GM19351 (cell line): ENCODE measurements at regions not wholly inside any gene's neighbourhood (a gene's known extent, or its start where the extent isn't known, plus 50 kb on each side); places are given as distances from the start of the nearest gene placed in this dataset.
"Not testable (repeated sequence)": the region's sequence is repeated elsewhere in the genome, so short reads cannot be mapped to it uniquely, and the experiment has no call there.

Experiments used
- ATAC-seq: cut with Tn5 transposase; IDR thresholded peaks from one replicate; pipeline ENCODE4 v1.9.1; 2021; ENCODE audit warnings: mild to moderate bottlenecking, moderate library complexity; ENCODE audit not compliant: unreplicated experiment

- ATAC-seq, result no peak
These were observed 154.0 kb downstream of the REEP3 start for GRCh38 chr10:63675171-63675570.

DNA sequence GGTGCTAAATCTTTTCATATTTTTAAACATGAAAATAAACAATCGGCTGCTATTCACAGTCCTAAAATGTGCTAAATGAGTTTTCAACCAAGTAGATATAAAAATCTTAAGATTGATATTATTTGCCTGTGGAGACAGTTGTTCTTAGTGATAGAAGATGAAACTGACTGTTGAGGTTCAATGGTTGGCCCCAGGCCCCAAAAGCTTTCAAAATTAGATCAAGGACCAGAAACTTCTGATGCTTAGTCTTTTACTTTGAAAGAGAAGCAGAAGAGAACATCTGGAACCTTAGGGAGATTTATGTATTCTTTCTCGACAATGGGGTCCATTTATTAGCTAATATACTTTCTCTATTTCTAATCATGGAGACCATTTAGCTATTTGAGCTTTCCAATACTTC is 155.8 kb downstream of the REEP3 start:
- ATAC-seq, result no peak

GRCh38 chr10:63680545-63680944 is 159.3 kb downstream of the REEP3 start:
- ATAC-seq, result not testable (repeated sequence)

DNA sequence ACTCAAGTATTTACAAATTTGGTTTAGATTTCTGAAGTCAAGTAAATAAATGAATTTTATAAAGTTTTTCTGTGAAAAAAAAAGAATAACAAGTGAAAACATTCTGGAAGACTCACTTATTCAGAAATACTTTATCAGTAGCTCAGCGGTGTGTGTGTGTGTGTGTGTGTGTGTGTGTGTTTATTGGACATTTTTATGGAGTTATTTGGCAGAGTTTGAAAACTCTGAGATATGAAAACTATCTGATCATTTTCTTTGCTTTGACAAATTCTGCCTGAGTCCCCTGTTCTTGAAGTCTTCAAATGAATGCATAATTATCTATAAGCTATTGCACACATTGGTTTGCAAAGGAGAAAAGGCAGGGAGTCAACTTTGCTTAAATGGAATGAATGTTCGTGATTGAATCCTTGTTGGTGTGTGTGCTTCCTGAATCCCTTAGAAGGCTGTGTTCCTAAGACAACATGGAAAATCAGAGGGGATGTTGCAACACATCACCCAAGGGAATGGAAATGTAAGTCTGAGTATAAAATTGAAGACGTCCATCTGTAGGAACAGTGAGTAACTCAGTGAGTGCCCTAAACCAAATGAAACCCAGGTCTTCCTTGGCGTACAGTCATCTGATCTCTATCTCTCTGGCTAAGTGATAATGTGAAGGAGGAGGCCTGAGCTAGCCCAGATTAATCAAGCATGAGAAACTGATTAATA is 160.9 kb downstream of the REEP3 start:
- ATAC-seq, result peak; percentile 64

GRCh38 chr10:63682698-63683052 is 161.5 kb downstream of the REEP3 start:
- ATAC-seq, result not testable (repeated sequence)

DNA sequence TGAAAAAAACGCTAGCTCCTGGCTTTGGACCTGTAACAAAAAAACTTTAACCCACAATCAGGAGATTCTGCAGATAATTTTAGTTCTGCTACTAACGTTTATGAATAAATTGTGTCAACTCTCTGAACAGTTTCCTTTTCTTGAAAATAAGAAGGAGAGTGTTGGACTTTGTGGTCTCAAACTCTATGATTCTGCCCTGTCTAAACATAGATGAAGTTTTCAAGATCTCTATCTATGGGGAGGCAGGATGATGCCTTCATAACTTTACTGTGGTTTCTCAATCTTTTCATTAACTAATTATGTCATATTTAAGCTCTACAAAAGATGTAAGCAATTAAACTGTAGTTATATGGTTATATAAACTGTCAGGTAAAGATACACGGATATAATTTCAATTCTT is 162.0 kb downstream of the REEP3 start:
- ATAC-seq, result no peak

GRCh38 chr10:63683686-63684085 is 162.5 kb downstream of the REEP3 start:
- no peak for ATAC-seq

- no peak for ATAC-seq
These were observed 163.2 kb downstream of the REEP3 start for GRCh38 chr10:63684257-63684936.

- ATAC-seq, result peak; percentile 79
These were observed 168.6 kb downstream of the REEP3 start for GRCh38 chr10:63689768-63690167.

GRCh38 chr10:63692220-63692896 is 171.2 kb downstream of the REEP3 start:
- peak; percentile 63 for ATAC-seq

- ATAC-seq, result not testable (repeated sequence)
These were observed 171.8 kb downstream of the REEP3 start for GRCh38 chr10:63693021-63693420.

- ATAC-seq, result no peak
These were observed 175.0 kb downstream of the REEP3 start for GRCh38 chr10:63696205-63696604.

- peak; percentile 81 for ATAC-seq
These were observed 177.0 kb downstream of the REEP3 start for GRCh38 chr10:63697956-63698786.

GRCh38 chr10:63698787-63699150 is 177.6 kb downstream of the REEP3 start:
- ATAC-seq, result no peak

GRCh38 chr10:63699785-63700613 is 178.8 kb downstream of the REEP3 start:
- no peak for ATAC-seq

GRCh38 chr10:63700631-63701156 is 179.5 kb downstream of the REEP3 start:
- ATAC-seq, result no peak

DNA sequence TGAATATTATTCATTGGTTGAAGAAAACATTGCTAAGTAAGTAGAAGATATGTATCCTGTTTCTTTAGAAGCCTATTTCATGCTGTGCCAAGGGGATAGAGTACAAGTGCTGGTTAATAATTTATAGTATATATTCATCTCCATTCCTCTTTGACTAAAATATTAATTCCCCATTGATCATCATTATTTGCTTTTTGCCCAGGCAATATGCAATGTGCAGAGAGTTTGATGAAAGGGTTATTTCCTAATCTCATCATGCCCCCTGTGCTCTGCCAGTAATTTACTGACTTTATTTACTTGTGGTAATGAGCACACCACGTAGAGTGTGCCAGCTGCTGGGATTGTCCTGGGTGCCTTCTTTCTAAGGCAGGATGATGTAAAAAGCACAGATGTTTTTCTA is 180.9 kb downstream of the REEP3 start:
- ATAC-seq, result no peak

DNA sequence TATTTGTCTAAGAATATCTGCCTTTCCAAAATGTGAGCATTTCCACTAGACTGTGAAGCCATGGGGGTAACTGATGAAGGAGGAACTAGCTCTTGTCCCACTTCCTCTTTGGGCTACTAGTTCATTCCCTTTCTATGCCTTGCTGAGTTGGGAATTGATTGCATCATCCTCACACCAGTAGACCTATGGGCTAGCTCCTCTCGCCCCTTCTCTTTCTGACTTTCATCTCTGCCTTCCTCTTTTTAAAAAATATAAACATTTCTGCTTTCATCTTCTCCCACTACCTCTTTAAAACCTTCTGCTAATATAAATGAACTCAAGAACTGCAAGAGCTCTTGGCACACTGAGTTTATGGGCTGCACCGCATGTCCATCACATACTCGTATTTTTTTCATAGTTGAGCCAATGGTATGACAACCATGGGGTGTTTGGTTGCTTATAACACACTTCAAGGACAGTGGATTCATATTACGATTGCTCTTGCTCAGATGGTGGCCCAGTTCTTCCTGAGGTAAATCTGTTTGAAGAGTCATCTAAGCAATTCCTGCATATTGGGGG is 182.0 kb downstream of the REEP3 start:
- ATAC-seq, result peak; percentile 38

DNA sequence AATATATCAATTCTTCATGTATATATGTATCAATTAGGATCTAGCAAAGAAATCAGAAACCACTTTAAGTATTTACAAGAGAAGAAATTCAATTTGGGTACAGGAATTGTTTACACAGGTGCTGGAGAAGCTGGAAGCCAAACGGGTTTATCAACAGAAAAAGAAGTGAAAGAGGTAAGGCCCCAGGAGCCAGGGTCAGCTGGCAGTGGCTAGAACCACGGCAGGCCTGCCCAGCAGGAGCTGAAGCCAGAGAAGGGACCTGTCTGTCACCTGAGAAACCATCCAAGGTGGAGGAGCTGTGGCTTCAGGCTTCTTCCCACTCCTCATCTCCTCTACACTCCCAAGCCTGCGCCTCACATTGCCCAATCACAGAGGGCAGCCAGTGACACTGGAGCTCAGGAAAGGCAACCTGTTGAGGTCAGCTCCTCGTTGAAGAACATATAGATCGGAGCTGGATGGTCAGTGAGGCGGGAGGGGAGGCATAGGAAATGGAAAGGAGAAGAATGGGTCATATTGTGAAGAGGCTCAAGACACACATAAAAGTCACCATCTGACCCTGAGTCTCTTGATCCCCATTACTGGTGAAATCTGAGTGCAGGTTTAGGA is 182.6 kb downstream of the REEP3 start:
- no peak for ATAC-seq
